Sigmoid colon (tissue), 4 donors: ENCODE measurements at regions not wholly inside any gene's neighbourhood (a gene's known extent, or its start where the extent isn't known, plus 50 kb on each side); places are given as distances from the start of the nearest gene placed in this dataset.

Experiments used
- POLR2A ChIP-seq, 2 donors: fragments of 450-650 bp; IDR thresholded peaks; one replicate each; pipeline ENCODE4 v1.6.1; 2016; ENCODE audit warnings: antibody characterized with exemption in 2 of 2, mild to moderate bottlenecking in 2 of 2, moderate library complexity in 2 of 2
- POLR2AphosphoS5 ChIP-seq, 4 donors: sonication (generic); formaldehyde crosslinking; IDR thresholded peaks; one replicate each; pipeline ENCODE4 v1.6.1; 2017; ENCODE audit warnings: antibody characterized with exemption in 4 of 4

- no peak for TF ChIP-seq POLR2A (IDR thresholded peaks at IDR 0.05)
- TF ChIP-seq POLR2AphosphoS5 (IDR thresholded peaks at IDR 0.05) = no peak
Measured at GRCh38 chr6:80658926-80659325, 552.5 kb downstream of the BCKDHB start.
